H1 (cell line): ENCODE measurements at regions not wholly inside any gene's neighbourhood (a gene's known extent, or its start where the extent isn't known, plus 50 kb on each side); places are given as distances from the start of the nearest gene placed in this dataset.
A peak's percentile ranks its signal among the peaks of the same experiment; 100 is the strongest.
"Not testable (repeated sequence)": the region's sequence is repeated elsewhere in the genome, so short reads cannot be mapped to it uniquely, and the experiment has no call there.

Experiments used
- CTCF ChIA-PET: fragments of 300-600 bp; sonication (Branson Sonifier 250); formaldehyde crosslinking; loops from one replicate; lab custom pipeline; 2021; ENCODE audit not compliant: partially characterized antibody; lab: Charles Lee
- POLR2A ChIA-PET: fragments of 300-600 bp; sonication (Branson Sonifier 250); formaldehyde crosslinking; loops from one replicate; lab custom pipeline; 2021; ENCODE audit warnings: inconsistent platforms; ENCODE audit not compliant: partially characterized antibody; lab: Charles Lee
- DNase-seq, 2 experiments: peaks; one replicate each; pipeline versions ENCODE4 v3.0.0 to v3.0.0-alpha.2; 2010 to 2022; ENCODE audit warnings: low spot score in 2 of 2, low read depth in 1 of 2, mixed read lengths in 1 of 2
- FAIRE-seq: peaks from 2 replicates; lab custom pipeline; 2011; peaks lifted over from hg19 to GRCh38; lab: Jason Lieb, UNC
- H2AFZ ChIP-seq: 2 replicates; pipeline ENCODE4 v1.8.1; 2012; ENCODE audit warnings: low read length, inconsistent platforms
- H2AK5ac ChIP-seq: 2 replicates; pipeline ENCODE4 v1.6.1; 2013; ENCODE audit warnings: low read depth, low read length
- H2BK120ac ChIP-seq: replicated peaks from 2 replicates; pipeline ENCODE3; 2013; ENCODE audit warnings: low read depth, low read length, inconsistent platforms
- H2BK12ac ChIP-seq: 2 replicates; pipeline ENCODE4 v1.6.1; 2013; ENCODE audit warnings: low read depth, low read length
- H2BK15ac ChIP-seq: 2 replicates; pipeline ENCODE4 v1.6.1; 2013; ENCODE audit warnings: low read length
- H2BK20ac ChIP-seq: 2 replicates; pipeline ENCODE4 v1.6.1; 2013; ENCODE audit warnings: low read length
- H2BK5ac ChIP-seq: 2 replicates; pipeline ENCODE4 v1.6.1; 2013; ENCODE audit warnings: low read depth, low read length
- H3K14ac ChIP-seq: 2 replicates; pipeline ENCODE4 v1.6.1; 2013; ENCODE audit warnings: inconsistent platforms; ENCODE audit not compliant: insufficient read length
- H3K18ac ChIP-seq: 2 replicates; pipeline ENCODE4 v1.6.1; 2013; ENCODE audit warnings: low read length; ENCODE audit errors: extremely low read depth
- H3K23ac ChIP-seq: 2 replicates; pipeline ENCODE4 v1.6.1; 2013; ENCODE audit warnings: inconsistent platforms; ENCODE audit not compliant: insufficient read length
- H3K23me2 ChIP-seq: 2 replicates; pipeline ENCODE4 v1.6.1; 2013; ENCODE audit warnings: low read depth, low read length
- H3K27ac ChIP-seq: 2 replicates; pipeline ENCODE4 v1.6.1; 2011; ENCODE audit warnings: low read depth, low read length, inconsistent platforms
- H3K27me3 ChIP-seq, 4 experiments: replicated peaks in 1 of 4; 1 replicate in 1 of 4; 2 replicates in 3 of 4; pipeline versions ENCODE4 v1.6.1 to v1.8.1; 2011 to 2013; ENCODE audit warnings: low read length in 3 of 4, mild to moderate bottlenecking in 3 of 4, inconsistent platforms in 2 of 4, mixed read lengths in 2 of 4, moderate library complexity in 1 of 4; ENCODE audit not compliant: control insufficient read depth in 3 of 4, insufficient read depth in 3 of 4; ENCODE audit errors: extremely low read depth in 1 of 4
- H3K36me3 ChIP-seq, 4 experiments: 2 replicates each; pipeline versions ENCODE4 v1.6.1 to v1.8.1; 2011 to 2013; ENCODE audit warnings: mild to moderate bottlenecking in 4 of 4, low read length in 3 of 4, moderate library complexity in 2 of 4, control low read depth in 1 of 4, inconsistent platforms in 1 of 4; ENCODE audit not compliant: insufficient read depth in 4 of 4, control insufficient read depth in 2 of 4
- H3K4ac ChIP-seq: replicated peaks from 2 replicates; pipeline ENCODE3; 2013; ENCODE audit warnings: low read length, low read depth, mixed read lengths, inconsistent platforms; ENCODE audit not compliant: insufficient read length
- H3K4me1 ChIP-seq, 4 experiments: replicated peaks in 1 of 4; 1 replicate in 1 of 4; 2 replicates in 3 of 4; pipeline versions ENCODE4 v1.6.1 to v1.8.1; 2011 to 2013; ENCODE audit warnings: low read length in 3 of 4, inconsistent platforms in 2 of 4, mixed read lengths in 1 of 4; ENCODE audit not compliant: insufficient read depth in 4 of 4, control insufficient read depth in 3 of 4
- H3K4me2 ChIP-seq, 2 experiments: 2 replicates each; pipeline versions ENCODE4 v1.6.1 to v1.8.1; 2011 to 2013; ENCODE audit warnings: low read depth in 2 of 2, low read length in 2 of 2, control low read depth in 1 of 2, inconsistent platforms in 1 of 2, mild to moderate bottlenecking in 1 of 2; ENCODE audit not compliant: insufficient read depth in 1 of 2
- H3K4me3 ChIP-seq, 4 experiments: fragments of 200-600, 300-600 bp in 1 of 4; sonication (generic), shearing (Covaris generic), sonication (Bioruptor Twin) in 1 of 4; 2 replicates each; pipeline versions ENCODE4 v1.5.1 to v1.8.1; 2011 to 2016; ENCODE audit warnings: low read length in 4 of 4, low read depth in 3 of 4, control low read depth in 2 of 4, inconsistent platforms in 2 of 4, mild to moderate bottlenecking in 2 of 4, mixed read lengths in 1 of 4, moderate library complexity in 1 of 4; ENCODE audit not compliant: insufficient read depth in 2 of 4; ENCODE audit errors: extremely low read depth in 1 of 4
- H3K56ac ChIP-seq: replicated peaks from 2 replicates; pipeline ENCODE3; 2013; ENCODE audit warnings: low read depth, mild to moderate bottlenecking, mixed read lengths, low read length, inconsistent platforms; ENCODE audit not compliant: insufficient read length
- H3K79me1 ChIP-seq: 2 replicates; pipeline ENCODE4 v1.6.1; 2013; ENCODE audit warnings: low read depth, low read length, control low read depth
- H3K79me2 ChIP-seq, 2 experiments: 2 replicates each; pipeline versions ENCODE4 v1.6.1 to v1.8.1; 2012 to 2013; ENCODE audit warnings: low read length in 2 of 2, mild to moderate bottlenecking in 2 of 2, inconsistent platforms in 1 of 2; ENCODE audit not compliant: insufficient read depth in 2 of 2, control insufficient read depth in 1 of 2
- H3K9ac ChIP-seq, 4 experiments: replicated peaks in 1 of 4; 1 replicate in 1 of 4; 2 replicates in 3 of 4; pipeline versions ENCODE4 v1.6.1 to v1.8.1; 2011 to 2013; ENCODE audit warnings: low read depth in 3 of 4, low read length in 3 of 4, control low read depth in 2 of 4, mild to moderate bottlenecking in 2 of 4, moderate library complexity in 2 of 4, inconsistent platforms in 1 of 4; ENCODE audit errors: extremely low read depth in 1 of 4
- H3K9me3 ChIP-seq, 2 experiments: 2 replicates each; pipeline versions ENCODE4 v1.6.1 to v1.8.1; 2012 to 2013; ENCODE audit warnings: mild to moderate bottlenecking in 2 of 2, moderate library complexity in 2 of 2, control low read depth in 1 of 2, inconsistent platforms in 1 of 2, low read depth in 1 of 2, low read length in 1 of 2, mixed read lengths in 1 of 2; ENCODE audit not compliant: insufficient read depth in 2 of 2
- H4K20me1 ChIP-seq, 2 experiments: replicated peaks in 1 of 2; 2 replicates each; pipeline versions ENCODE3 to v1.8.1; 2011 to 2013; ENCODE audit warnings: inconsistent platforms in 2 of 2, low read length in 2 of 2, mild to moderate bottlenecking in 1 of 2; ENCODE audit not compliant: insufficient read depth in 2 of 2, control insufficient read depth in 1 of 2
- H4K5ac ChIP-seq: 2 replicates; pipeline ENCODE4 v1.6.1; 2013; ENCODE audit warnings: low read length, low read depth, mixed read lengths, inconsistent platforms; ENCODE audit not compliant: insufficient read length
- H4K8ac ChIP-seq: 2 replicates; pipeline ENCODE4 v1.8.0; 2013; ENCODE audit warnings: mild to moderate bottlenecking, moderate library complexity, low read length, inconsistent platforms; ENCODE audit not compliant: insufficient read depth; ENCODE audit errors: extremely low read depth
- H4K91ac ChIP-seq: replicated peaks from 2 replicates; pipeline ENCODE3; 2013; ENCODE audit warnings: low read length, mixed read lengths, inconsistent platforms; ENCODE audit not compliant: insufficient read length
- WGBS, 2 experiments: shearing (Covaris generic) in 1 of 2; methylation state at CpG; one replicate each; pipeline versions ENCODE4 v1.1.6 to v1.1.7; 2013 to 2015; ENCODE audit warnings: low lambda C conversion rate in 2 of 2, mixed read lengths in 2 of 2, inconsistent platforms in 1 of 2, low coverage in 1 of 2, missing lambda C conversion rate in 1 of 2; ENCODE audit not compliant: insufficient replicate concordance in 2 of 2, insufficient coverage in 1 of 2, insufficient read length in 1 of 2; ENCODE audit errors: extremely low coverage in 1 of 2, missing lambda C conversion rate in 1 of 2; 5-methylcytosine and 5-hydroxymethylcytosine counted together

- H2BK120ac ChIP-seq, H3K79me1 ChIP-seq, H3K4me2 ChIP-seq, CTCF ChIA-PET, H4K20me1 ChIP-seq, H2AK5ac ChIP-seq, H4K8ac ChIP-seq, H2BK5ac ChIP-seq, H3K4me1 ChIP-seq, H3K4me3 ChIP-seq, H2BK12ac ChIP-seq, H3K9ac ChIP-seq, H3K23me2 ChIP-seq, H2BK20ac ChIP-seq, H3K56ac ChIP-seq, DNase-seq, H4K91ac ChIP-seq, H3K23ac ChIP-seq, H2AFZ ChIP-seq, H3K14ac ChIP-seq, H3K9me3 ChIP-seq, H3K4ac ChIP-seq, H4K5ac ChIP-seq, H3K27ac ChIP-seq, H3K27me3 ChIP-seq, H3K36me3 ChIP-seq, H2BK15ac ChIP-seq, H3K18ac ChIP-seq, POLR2A ChIA-PET: not testable (repeated sequence)
- 79% methylated on average over 5 of the region's 5 CpGs; no CpG with 5 or more reads in 1 of the 2 experiments for WGBS, 2 experiments
- H3K79me2 ChIP-seq: peaks cover 0 to 55% of the 10 kb centered on the region in 2 experiments; a peak in 2 of 4 replicates
- FAIRE-seq: peak; percentile 55
These were observed 59.0 kb upstream of the NUTM2F start for GRCh38 chr9:94387338-94388010.

GRCh38 chr9:94388011-94388406, 59.6 kb upstream of the NUTM2F start:
- H3K36me3 ChIP-seq, H2AFZ ChIP-seq, H2BK12ac ChIP-seq, H3K79me1 ChIP-seq, H3K27ac ChIP-seq, H3K14ac ChIP-seq, H3K9ac ChIP-seq, H3K4me1 ChIP-seq, H2BK20ac ChIP-seq, H2BK15ac ChIP-seq, H4K91ac ChIP-seq, H2BK5ac ChIP-seq, H3K23me2 ChIP-seq, H3K27me3 ChIP-seq, CTCF ChIA-PET, H3K9me3 ChIP-seq, DNase-seq, H3K4me2 ChIP-seq, H2BK120ac ChIP-seq, H3K23ac ChIP-seq, H3K56ac ChIP-seq, H3K4ac ChIP-seq, H3K18ac ChIP-seq, H2AK5ac ChIP-seq, H4K20me1 ChIP-seq, H4K5ac ChIP-seq, H3K4me3 ChIP-seq, H4K8ac ChIP-seq, POLR2A ChIA-PET, FAIRE-seq: not testable (repeated sequence)
- H3K79me2 ChIP-seq: peaks cover 0 to 55% of the 10 kb centered on the region in 2 experiments; a peak in 2 of 4 replicates
- WGBS, 2 experiments: 100% methylated on average over 2 of the region's 2 CpGs; no CpG with 5 or more reads in 1 of the 2 experiments
